Activated CD4-positive, alpha-beta T cell treated with anti-CD3 and anti-CD28 coated beads, Interleukin-2, amount 50 U/mL, for 48 hours (primary cell): ENCODE measurements at regions not wholly inside any gene's neighbourhood (a gene's known extent, or its start where the extent isn't known, plus 50 kb on each side); places are given as distances from the start of the nearest gene placed in this dataset.
"Not testable (repeated sequence)": the region's sequence is repeated elsewhere in the genome, so short reads cannot be mapped to it uniquely, and the experiment has no call there.

Experiments
- DNase-seq, 2 experiments: peaks; one replicate each; pipeline ENCODE4 v3.0.0-alpha.2; 2020

DNA sequence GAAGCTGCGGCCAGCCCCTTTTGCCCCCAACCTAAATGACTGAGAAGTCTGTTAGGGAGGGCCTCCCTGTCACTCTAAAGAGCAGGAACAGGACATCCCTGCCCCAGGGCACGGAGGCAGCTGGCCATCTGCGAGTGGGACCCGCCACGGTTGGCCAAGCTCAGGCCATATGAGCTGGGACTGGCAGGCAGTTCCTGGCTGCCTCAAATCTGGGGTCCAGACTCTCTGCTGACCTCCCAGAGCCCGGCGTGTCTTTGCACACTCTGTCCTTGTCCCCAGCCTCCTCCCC lies 143.0 kb downstream of the IGLL1 start:
- DNase-seq, result not testable (repeated sequence)

DNA sequence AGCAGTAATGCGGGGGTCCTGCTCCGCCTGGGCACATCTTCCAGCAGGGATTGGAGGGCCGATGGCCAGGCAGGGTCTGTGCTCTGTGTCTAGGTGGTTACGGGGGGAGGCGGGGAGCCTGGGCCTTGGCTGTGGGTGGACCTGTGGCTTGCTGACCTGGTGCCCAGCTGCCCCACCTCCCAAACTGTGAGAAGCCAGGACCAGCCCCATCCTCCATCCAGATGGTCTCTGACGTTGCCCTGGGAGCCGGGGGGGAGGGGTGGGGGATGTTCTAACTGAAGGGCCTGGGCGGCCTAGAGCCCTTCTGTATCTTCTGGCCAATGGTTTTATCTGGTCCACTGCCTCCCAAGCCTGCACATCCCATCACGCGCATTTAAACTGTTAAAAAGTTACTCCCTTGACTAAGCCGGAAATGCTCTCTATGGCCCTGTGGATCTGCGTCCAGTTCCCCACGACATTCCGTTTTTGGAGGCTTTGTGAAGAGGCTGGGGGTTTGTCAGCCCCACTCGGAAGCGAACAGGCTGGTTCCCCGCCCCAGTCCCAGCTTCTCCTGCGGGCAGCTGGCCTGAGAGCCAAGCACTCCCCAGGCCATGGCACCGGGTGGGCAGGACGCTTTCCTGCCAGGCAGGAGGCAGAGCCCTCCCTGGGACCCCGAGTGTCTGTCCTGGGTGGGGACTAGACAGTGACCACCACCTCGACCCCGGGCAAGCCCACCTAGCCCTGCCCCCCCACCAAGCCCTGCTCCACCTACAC lies 143.6 kb downstream of the IGLL1 start:
- DNase-seq, result not testable (repeated sequence)

DNA sequence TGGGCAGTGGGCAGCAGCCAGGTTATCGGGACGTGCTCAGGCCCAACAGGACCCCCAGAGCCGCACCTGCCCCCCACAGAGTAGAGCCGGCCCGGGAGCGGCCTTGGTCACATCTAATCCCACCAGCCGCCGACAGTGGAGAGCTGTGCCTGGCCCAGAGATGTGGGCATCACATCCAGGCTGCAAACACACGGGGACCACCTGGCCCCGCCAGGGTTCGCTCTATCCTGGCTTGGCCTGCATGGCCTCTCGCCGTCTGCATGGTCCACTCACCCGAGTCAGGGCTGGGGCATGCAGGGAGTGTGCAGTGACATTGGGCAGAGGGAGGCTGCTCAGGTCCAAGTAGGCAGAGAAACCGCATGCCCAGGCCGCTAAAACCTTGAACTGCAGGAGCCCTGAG lies 144.9 kb downstream of the IGLL1 start:
- not testable (repeated sequence) for DNase-seq

DNA sequence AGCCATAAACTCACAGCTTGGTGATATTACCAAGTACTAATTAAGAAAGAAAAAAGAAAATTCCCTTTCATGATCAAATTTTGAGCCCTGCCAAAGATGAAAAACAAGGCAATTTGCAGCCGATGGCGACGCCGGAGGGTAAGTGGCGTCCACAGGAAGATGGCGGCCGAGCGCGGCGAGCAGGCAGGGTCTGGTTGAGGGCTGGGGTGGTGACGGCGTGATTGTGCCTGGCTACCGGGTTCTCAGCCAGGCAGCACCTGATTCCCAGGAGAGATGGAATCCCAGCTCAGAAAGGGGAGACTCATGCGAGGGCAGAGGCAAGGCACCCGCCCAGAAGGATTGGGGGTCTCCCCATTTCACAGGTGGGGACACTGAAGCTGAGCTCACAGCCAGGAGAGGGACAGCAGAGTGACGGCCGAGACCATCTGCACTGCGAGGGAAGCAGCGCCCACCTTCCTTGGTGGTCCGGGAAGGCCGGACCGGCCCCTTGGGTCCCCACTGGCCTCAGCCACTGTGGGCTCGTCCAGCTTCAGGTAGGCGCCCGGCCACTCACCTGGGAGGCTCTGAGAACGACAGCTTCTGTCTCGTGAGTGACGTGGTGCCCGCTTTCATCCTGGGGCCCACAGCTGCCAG lies 145.8 kb downstream of the IGLL1 start:
- not testable (repeated sequence) for DNase-seq

DNA sequence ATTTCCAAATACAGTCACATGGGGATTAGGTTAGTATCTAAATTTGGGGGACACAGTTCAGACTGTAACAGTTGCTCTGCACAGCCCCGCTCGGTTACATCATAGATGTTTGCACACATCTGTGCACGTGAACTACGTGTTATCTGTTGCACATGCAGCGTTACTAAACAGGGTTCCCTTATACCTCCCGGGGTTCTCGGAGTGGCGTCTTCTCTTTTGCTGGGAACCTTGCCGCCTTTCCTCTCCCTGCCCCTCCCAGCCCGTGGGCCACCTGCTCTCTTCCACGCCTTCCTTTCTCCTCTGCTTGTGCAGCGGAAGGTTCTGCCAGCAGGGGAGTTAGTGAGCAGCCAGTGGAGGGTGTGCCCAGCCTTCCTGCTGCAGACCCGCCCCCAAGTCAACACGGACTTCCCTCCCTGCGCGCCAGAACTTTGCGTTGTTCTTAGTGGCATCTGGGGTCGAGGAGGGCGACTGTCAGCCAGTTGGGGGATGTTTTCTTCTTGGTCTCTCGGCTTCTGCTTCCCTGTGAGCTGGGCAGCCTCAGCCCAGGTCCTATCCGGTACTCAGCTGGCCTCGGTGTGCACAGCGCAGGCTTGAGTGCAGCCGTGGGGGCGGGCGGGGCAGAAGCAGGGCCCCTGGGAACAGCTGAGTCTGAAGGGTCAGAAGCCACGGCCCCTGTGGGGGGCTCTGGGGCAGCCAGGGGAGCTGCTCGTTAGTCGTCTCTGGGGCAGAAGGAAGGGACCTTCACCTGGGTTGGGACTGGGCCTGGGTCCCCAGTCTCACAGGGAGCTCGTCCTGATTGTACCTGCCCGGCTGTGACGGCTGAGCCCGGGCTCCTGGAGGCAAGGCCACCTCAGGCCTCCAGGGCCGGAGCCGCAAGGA lies 146.7 kb downstream of the IGLL1 start:
- DNase-seq, result peak; percentile 46 to 62

DNA sequence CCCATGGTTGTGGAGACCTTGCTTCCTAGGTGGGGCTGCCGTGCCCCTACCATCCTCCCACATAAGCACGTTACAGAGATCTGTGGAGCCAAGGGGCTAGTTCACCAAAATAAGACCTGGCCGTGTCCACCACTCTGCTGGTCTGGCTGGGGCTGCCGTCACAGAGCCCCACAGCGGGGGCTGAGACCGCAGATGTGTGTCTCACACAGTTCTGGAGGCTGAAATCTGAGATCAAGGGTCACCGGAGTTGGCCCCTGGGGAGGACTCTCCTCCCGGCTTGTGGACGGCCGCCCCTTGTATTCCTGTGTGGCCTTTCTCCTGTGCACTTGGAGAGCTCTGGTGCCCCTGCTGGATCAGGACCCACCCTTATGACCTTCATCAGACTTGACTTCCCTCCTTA lies 147.4 kb downstream of the IGLL1 start:
- not testable (repeated sequence) for DNase-seq

DNA sequence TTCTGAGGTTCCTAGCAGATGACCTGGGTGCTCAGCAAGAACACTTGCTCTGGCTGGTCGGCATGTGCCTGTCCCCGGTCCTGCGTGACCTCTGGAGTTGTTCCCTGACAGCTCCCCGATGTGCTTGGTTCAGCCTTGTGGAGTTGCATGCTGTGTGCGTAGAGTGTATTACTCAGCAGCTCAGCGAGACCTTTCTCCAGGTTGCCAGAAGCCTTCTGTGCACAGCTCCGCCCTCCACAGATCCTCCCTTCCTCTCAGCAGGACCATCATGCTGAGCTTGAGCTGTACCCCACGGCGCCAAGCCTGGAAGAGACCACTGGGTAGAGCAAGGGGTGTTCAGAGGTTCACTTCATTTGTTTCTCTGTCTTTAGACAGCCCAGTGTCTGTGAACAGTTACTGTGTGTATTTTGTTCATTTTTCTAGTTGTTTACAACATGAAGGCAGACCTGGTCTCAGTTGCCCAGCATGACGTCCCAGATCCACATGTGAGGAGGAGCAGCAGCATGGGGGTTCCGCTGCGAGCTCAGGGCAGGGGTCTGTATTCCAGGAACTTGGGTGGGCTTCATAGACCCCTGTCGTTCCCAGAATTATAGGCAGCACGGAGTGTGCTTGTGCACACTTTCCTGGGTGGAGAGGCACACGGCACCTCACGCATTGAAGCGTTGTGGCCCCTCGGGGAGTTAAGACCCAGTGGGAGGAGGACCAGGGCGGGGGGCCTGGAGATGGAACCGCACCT lies 148.6 kb downstream of the IGLL1 start:
- DNase-seq, result no peak

DNA sequence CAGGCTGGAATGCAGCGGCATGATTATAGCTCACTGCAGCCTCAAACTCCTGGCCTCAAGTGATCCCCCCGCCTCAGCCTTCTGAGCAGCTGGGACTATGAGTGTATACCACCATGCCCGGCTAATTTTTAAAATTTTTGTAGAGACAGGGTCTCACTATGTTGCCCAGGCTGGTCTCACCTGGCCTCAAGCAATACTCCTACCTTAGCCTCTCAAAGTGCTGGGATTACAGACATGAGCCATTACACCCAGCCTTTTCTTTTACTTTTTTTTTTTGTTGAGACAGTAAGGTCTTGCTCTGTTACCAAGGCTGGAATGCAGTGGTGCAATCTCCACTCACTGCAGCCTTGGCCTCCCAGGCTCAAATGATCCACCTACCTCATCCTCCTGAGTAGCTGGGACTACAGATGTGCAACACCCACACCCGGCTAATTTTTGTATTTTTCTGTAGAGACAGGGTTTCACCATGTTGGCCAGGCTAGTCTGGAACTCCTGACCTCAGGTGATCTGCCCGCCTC lies 155.5 kb downstream of the IGLL1 start:
- DNase-seq, result not testable (repeated sequence)

DNA sequence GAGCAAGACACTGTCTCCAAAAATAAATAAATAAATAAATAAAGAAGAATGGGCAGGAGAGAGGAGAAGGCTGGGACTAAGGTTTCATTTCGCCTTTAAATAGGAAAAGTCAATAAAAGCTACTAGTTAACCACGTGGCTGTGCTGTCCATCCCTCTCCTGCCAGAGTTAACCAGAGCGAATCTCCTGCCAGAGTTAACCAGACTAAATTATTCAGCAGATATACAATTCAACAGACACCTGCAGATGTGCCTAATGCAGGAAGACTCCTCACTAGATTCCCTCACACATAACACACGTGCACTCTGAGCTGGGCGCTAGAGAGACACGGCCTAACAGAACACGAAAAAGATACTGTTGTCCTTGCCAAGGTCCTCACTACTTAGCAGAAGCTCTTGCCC lies 156.1 kb downstream of the IGLL1 start:
- no peak for DNase-seq

DNA sequence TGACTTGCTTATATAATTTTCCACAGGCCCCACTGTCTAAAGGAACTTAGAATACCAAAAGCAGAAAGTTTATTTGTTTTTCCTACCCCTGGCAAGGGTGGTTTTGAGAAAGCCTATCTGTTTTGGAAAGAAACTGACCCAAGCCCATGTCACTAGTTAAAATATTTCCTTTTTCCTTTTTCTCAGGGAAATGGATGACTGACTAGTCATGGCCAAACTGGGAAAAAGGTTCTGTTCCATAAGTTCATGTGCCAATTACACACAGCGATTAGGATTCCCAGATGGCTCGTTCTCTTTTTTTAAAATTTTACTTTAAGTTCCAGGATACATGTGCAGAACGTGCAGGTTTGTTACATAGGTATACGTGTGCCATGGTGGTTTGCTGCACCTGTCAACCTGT lies 157.8 kb downstream of the IGLL1 start:
- not testable (repeated sequence) for DNase-seq

DNA sequence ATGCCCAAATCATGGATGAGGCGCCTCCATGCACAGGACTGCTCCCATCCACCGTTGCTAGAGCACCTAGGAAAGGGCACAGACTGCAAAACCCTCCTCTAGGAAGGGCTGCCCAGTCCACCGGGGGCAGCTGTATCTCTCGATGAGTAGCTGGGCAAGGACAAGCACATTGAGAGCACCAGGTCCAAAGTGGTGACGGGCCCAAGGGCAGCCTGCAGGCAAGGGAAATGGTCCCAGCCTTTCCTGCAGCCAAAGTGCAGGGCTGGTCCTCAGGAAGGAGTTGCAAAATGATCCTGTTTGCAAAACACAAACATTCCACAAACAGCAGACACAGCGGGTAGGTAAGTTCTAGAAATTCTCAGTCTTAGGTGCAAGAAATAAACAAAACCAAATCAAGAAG lies 158.8 kb downstream of the IGLL1 start:
- not testable (repeated sequence) for DNase-seq

DNA sequence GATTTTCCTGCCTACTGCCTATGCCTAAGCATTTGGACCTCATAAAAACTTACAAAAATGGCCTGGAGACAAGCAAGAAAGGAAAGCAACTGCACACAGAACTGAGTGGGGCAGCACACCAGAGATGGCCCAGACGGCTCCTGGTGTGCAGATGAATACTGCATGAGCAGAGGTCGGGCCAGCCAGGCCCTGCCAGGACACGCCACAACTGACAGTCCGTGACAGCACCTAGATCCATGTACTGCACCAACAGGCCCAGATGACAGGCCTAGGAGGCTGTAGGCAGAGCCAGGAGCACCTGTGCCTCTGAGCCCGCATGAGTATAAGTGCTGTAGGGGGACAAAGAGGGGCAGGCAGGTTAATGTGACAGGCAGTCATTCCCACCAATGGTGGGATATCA lies 160.2 kb downstream of the IGLL1 start:
- DNase-seq, result no peak

DNA sequence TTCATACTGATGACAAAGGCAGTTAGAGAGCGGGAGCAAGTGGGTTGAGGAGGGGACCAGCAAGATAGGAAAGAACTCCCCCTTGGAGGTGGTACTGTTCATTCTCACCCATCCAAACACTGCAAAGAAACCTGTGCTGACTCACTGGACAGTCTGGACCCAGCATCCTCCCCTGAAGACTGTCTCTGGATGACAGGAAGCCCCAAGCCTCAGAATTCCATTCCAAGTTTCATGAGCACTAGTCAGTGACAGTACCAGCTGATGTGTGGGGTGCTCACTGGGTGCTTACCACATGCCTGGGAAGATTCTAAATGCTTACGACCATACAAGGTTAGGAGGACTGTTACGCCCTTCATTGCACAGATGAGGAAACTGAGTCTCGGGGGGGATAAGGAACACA lies 160.9 kb downstream of the IGLL1 start:
- DNase-seq, result no peak

DNA sequence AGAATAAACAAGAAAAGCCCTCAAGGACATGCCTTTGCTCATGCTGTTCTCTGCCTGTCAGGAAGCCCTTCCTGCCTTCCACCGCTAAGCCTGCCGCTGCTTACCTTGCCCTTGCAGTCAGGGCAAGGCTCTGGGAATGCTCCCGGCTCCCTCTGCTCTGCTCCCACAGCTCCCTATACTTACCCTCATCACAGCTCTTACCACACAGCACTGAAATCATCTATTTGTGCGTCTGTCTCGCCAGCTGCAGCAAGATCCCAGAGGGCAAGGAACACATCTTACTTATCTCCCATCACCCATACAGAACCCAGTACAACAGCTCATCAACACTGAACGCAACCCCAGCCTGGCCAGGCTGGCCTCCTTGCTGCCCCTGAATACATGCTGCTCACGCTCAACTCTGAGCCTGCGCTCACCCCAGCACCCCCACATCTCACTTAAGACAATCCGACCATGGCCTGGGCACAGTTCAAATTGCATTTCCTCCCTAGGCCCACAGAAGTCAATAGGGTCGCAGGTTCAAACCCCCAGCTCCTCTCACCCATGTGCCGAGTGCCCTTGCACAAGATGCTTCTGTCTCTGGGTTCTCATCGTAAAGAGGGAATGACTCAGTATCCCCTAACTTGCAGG lies 161.8 kb downstream of the IGLL1 start:
- DNase-seq, result no peak

DNA sequence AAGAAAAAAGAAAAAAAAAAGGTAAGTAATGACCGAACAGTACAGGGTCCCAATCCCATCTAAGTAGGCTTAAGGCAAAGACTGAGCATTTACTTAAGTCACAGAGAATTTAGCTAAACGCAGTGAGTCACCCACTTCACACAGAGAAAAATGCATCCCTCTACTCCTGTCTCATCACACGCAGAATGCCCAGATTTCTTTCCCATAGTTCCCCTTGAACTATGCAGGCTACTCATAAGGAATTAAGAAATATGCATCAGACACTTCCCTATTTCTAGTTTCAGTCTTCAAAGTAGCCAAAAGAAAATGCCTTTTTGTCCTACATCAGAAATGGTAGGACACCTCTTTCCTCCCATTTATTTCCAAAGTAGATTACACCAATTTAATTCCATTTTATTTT lies 162.8 kb downstream of the IGLL1 start:
- DNase-seq, result not testable (repeated sequence)

DNA sequence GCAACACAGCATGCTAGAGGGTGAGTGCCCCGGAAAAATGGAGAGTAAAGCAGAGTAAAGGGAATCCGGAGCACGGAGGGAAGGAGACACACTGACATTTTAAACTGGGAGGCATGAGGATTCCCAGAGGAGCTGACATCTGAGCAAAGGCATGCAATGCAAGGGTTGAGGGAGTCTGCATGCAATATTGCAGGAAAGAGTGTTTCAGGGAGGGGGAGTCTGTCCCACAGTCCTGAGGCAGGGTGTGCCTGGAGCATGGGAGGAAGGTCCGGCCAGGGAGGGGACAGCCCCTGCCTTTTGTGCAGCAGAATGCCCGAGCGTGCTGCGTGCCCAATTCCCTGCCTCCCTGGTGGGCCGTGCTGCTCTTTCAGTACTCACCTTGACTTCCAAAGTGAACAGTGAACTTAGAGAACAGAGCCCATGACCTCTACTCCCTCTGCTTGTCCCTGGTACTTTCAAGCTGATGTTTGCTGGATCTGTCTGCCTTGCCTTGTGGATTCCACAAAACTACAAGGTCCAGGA lies 163.9 kb downstream of the IGLL1 start:
- not testable (repeated sequence) for DNase-seq

DNA sequence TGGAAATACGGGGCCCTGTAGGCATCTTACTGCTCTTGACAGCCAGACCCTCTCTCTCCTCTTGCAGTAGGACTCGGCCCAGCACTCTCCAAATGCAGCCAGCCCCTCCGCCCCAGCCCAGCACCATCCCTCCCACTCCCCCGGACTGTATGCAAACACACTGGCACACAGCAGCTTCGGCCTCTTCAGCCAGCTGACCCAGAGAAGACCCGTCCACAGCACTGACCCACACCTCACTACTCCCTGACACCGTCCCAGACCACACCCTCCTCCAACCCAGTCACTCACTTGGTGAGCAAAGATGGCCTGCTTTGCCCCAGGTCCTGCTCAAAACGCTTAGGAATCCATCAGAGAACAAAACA lies 164.6 kb downstream of the IGLL1 start:
- DNase-seq, result no peak

DNA sequence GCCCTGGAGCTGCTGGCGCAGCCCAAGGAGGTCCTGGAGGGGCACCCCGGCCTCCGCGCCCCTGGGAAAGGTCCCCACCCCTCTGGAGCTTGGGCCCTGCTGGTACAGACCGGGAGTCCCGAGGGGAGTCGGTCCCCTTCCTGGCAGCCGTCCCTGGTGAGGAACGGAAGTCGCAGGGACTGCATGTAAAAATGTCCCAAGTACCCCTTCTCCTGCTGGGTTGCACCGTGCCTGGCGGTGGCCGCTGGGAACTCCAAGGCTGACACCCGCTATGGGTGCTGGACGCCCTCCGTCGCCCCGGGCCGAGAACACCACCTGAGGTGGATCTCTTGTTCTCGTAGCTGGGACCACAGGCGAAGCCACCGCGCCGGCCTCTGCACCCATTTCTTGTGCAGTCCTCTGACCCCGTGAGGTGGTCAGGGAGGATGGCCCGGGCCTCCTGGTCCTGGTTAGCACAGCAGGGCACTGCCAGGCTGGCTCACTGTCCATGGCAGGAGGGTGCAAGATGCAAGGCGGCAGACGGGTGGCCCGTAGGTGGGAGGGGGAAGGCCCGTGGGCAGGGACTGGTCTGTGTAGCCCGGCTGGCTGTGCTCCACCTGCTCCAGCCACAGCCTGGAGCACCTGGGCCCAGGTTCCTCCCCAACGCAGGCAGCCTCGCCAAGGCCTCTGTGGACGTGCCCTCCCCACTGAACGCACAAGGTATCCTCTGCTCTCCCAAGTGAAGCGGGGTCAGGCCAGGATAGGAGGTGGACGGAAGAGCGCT lies 165.2 kb downstream of the IGLL1 start:
- DNase-seq, result no peak

DNA sequence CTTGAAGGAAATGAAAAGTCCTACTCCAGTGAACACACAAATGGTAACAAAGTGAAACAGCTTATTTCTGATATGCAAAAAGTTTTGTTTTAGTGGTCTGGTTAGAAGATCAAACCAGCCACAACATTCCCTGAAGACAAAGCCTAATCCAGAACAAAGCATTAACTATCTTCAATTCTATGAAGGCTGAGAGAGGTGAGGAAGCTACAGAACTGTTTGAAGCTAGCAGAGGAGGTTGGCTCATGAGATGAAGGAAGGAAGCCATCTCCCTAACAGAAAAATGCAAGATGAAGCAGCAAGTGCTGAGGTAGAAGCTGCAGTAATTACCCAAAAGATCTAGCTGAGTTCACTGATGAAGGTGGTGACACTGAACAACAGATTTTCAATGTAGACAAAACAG lies 168.4 kb downstream of the IGLL1 start:
- DNase-seq, result no peak

DNA sequence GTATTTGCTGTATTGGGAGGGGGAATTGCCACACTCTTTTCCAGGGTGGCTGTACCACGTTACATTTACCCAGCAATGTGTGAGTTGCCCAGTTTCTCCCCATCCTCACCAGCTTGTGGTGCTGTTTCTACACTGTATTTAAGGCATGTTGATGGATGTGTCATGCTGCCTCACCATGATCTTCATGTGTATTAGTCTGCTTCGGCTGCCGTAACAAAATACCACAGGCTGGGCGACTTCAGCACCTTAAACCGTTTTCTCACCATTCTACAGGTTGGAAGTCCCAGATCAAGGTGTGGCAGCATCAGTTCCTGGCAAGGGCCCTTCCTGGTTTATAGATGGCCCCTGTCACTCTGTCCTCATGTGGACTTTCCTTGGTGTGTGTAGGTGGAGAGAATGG lies 169.7 kb downstream of the IGLL1 start:
- DNase-seq, result no peak

DNA sequence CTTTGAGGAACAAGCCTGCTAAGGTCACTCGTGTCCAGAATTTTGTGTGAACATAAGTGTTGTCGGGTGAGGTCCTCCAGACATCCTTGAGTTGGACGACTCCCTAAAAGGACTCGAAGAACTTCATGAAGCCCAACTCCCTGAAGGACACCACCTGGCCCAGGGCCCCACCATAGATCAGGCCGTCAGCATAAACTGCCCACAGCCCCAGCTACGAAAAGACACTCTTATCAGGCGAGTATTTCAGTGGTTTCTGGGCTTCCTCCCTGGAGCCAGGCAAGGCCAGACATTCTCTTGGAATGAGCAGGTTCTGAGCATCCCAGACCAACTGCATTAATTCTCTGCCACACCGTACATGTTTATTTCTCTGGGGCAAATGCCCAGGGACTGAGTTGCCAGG lies 170.1 kb downstream of the IGLL1 start:
- DNase-seq, result no peak

DNA sequence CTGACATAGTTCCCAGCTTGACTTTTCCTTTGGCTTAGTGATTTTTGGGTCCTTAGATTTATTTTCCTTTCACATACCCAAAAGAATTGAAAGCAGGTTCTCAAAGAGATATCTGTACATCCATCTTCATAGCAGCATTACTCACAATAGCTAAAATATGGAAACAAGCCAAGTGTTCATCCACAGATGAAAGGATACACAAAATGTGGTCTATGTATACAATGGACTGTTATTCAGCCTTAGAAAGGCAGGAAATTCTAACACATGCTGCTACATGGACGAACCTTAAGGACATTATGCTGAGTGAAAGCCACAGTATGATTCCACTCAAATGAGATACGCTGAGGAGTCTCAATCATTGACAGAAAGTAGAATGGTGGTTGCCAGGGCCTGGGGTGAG lies 171.8 kb downstream of the IGLL1 start:
- DNase-seq, result no peak
